ENCODE measurements at regions not wholly inside any gene's neighbourhood (a gene's known extent, or its start where the extent isn't known, plus 50 kb on each side); places are given as distances from the start of the nearest gene placed in this dataset.

DNA sequence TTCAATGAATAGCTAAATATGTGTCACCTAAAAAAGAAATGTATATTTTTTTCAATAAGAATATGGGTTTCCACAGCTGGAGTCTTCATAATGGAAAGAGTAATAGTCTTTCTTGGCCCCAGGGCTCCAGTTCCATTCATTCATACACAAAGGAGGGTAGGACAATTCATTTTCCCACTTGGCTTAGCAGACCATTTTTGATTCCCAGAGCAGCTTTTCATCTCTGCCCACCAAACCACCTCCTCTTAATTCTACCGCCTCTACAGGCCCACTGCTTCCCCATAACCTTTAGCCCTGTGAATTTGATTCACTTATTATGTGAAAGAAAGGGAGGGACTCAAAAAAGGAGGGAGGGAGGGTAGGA is 129.9 kb upstream of the PAK3 start:
- BruUV-seq (replicated peaks): no TSS peak
- ChIA-PET CTCF (no interaction called here), POLR2A (no interaction called here)
- H3K27ac Mint-ChIP-seq (ENCODE audit: unreplicated experiment): no peak overlapping the region
- intact Hi-C loops (cut with micrococcal nuclease; ENCODE audit: unreplicated experiment): no loop called here
- no peak for DNase-seq
- Histone ChIP-seq H3K9me3 (no peaks in the 10 kb centered on the region), H3K36me3 (ENCODE audit: control insufficient read depth, insufficient read depth, low read length) (no peaks in the 10 kb centered on the region), H3K4me1 (no peaks in the 10 kb centered on the region), H3K4me3 (ENCODE audit: low read depth, low read length) (no peak overlapping the region), H3K27me3 (replicated peaks; ENCODE audit: control insufficient read depth, insufficient read depth, low read length) (no peaks in the 10 kb centered on the region)
- no peak overlapping the region for H3K4me3 Mint-ChIP-seq (ENCODE audit: unreplicated experiment)
- TF ChIP-seq, protein P1, sequence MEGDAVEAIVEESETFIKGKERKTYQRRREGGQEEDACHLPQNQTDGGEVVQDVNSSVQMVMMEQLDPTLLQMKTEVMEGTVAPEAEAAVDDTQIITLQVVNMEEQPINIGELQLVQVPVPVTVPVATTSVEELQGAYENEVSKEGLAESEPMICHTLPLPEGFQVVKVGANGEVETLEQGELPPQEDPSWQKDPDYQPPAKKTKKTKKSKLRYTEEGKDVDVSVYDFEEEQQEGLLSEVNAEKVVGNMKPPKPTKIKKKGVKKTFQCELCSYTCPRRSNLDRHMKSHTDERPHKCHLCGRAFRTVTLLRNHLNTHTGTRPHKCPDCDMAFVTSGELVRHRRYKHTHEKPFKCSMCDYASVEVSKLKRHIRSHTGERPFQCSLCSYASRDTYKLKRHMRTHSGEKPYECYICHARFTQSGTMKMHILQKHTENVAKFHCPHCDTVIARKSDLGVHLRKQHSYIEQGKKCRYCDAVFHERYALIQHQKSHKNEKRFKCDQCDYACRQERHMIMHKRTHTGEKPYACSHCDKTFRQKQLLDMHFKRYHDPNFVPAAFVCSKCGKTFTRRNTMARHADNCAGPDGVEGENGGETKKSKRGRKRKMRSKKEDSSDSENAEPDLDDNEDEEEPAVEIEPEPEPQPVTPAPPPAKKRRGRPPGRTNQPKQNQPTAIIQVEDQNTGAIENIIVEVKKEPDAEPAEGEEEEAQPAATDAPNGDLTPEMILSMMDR (IDR thresholded peaks at IDR 0.05; ENCODE audit: insufficient read depth in 1 of 2, low read depth in 1 of 2, low read length in 1 of 2, severe bottlenecking in 1 of 2, unreplicated experiment in 1 of 2): no peak
- H3K27me3 Mint-ChIP-seq (ENCODE audit: insufficient read depth, unreplicated experiment): no peaks in the 10 kb centered on the region
- H3K4me1 Mint-ChIP-seq (ENCODE audit: low read depth, unreplicated experiment): no peaks in the 10 kb centered on the region
- H3K36me3 Mint-ChIP-seq (ENCODE audit: insufficient read depth, unreplicated experiment): peaks cover 6% of the 10 kb centered on the region
- H3K9me3 Mint-ChIP-seq (ENCODE audit: unreplicated experiment): no peaks in the 10 kb centered on the region

DNA sequence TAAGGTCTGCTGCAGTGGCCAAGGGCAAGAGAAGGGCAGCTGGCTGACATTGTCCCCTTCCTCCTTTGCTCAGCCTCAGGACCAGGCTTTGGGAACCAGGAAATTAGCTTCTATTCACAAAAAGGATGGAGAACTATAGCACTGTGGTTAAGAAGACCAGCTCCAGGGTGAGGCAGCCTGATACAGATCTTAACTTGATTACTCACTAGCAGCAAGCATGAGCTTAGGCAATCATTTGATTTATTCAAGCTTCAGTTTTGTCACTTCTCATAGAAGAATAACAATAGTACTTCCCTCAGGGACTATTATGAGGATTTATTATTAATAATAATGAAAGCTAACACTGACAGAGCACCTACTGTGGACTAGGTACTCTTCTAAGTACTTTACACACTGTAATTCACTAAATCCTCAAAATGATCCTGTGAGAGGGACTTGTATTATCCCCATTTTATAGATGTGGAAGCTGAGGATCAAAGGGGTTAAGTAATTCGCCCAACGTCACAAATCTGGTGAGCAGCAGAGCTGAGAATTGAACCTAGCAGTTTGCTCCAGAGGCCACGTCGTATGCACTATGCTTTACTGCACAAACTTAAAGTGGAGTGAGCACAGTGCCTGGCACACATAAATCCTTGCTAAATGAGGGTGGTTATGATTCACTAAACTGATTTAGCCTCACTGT is 130.4 kb upstream of the PAK3 start:
- Histone ChIP-seq H3K4me1 (no peaks in the 10 kb centered on the region), H3K27me3 (replicated peaks; ENCODE audit: control insufficient read depth, insufficient read depth, low read length) (no peaks in the 10 kb centered on the region), H3K36me3 (ENCODE audit: control insufficient read depth, insufficient read depth, low read length) (no peaks in the 10 kb centered on the region), H3K9me3 (no peaks in the 10 kb centered on the region), H3K4me3 (ENCODE audit: low read depth, low read length) (no peak overlapping the region)
- ChIA-PET CTCF (no interaction called here), POLR2A (no interaction called here)
- H3K36me3 Mint-ChIP-seq (ENCODE audit: insufficient read depth, unreplicated experiment): peaks cover 6% of the 10 kb centered on the region
- H3K4me1 Mint-ChIP-seq (ENCODE audit: low read depth, unreplicated experiment): no peaks in the 10 kb centered on the region
- no peak overlapping the region for H3K27ac Mint-ChIP-seq (ENCODE audit: unreplicated experiment)
- intact Hi-C loops (cut with micrococcal nuclease; ENCODE audit: unreplicated experiment): no loop called here
- BruUV-seq (replicated peaks): no TSS peak
- H3K4me3 Mint-ChIP-seq (ENCODE audit: unreplicated experiment): no peak overlapping the region
- H3K9me3 Mint-ChIP-seq (ENCODE audit: unreplicated experiment): no peaks in the 10 kb centered on the region
- H3K27me3 Mint-ChIP-seq (ENCODE audit: insufficient read depth, unreplicated experiment): no peaks in the 10 kb centered on the region
- TF ChIP-seq, protein P1 (IDR thresholded peaks at IDR 0.05; ENCODE audit: insufficient read depth in 1 of 2, low read depth in 1 of 2, low read length in 1 of 2, severe bottlenecking in 1 of 2, unreplicated experiment in 1 of 2): no peak
- DNase-seq: no peak

DNA sequence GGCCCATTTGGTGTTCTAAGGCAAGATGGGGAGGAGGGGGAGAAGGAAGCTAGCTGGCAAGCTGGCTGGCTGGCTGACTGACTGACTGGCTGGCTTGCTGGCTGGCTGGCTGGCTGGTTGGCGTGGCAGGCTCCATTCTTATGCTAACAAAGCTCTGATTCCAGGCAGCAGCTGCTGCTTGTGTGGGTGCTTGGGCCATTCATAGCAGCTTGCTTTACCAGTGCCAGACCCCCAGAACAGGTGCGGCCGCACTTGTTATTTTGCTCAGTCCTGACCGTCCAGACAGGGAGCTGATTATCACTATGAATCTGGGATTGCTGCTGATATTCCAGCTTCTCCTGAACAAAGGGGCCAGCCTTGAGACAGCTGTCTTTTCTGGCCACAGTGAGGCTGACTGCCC is 131.2 kb upstream of the PAK3 start:
- Mint-ChIP-seq H3K9me3 (ENCODE audit: unreplicated experiment) (no peaks in the 10 kb centered on the region), H3K27me3 (ENCODE audit: insufficient read depth, unreplicated experiment) (no peaks in the 10 kb centered on the region), H3K27ac (ENCODE audit: unreplicated experiment) (no peak overlapping the region), H3K4me1 (ENCODE audit: low read depth, unreplicated experiment) (no peaks in the 10 kb centered on the region), H3K36me3 (ENCODE audit: insufficient read depth, unreplicated experiment) (peaks cover 6% of the 10 kb centered on the region), H3K4me3 (ENCODE audit: unreplicated experiment) (no peak overlapping the region)
- intact Hi-C loops (cut with micrococcal nuclease; ENCODE audit: unreplicated experiment): no loop called here
- Histone ChIP-seq H3K4me3 (ENCODE audit: low read depth, low read length) (no peak overlapping the region), H3K36me3 (ENCODE audit: control insufficient read depth, insufficient read depth, low read length) (no peaks in the 10 kb centered on the region), H3K27me3 (replicated peaks; ENCODE audit: control insufficient read depth, insufficient read depth, low read length) (no peaks in the 10 kb centered on the region), H3K4me1 (no peaks in the 10 kb centered on the region), H3K9me3 (no peaks in the 10 kb centered on the region)
- no peak for DNase-seq
- no TSS peak for BruUV-seq (replicated peaks)
- ChIA-PET POLR2A (no interaction called here), CTCF (no interaction called here)
- TF ChIP-seq, protein P1 (IDR thresholded peaks at IDR 0.05; ENCODE audit: insufficient read depth in 1 of 2, low read depth in 1 of 2, low read length in 1 of 2, severe bottlenecking in 1 of 2, unreplicated experiment in 1 of 2): no peak

All from Caco-2 (cell line).